BLaER1 (cell line): ENCODE measurements at regions not wholly inside any gene's neighbourhood (a gene's known extent, or its start where the extent isn't known, plus 50 kb on each side); places are given as distances from the start of the nearest gene placed in this dataset.
"Not testable (repeated sequence)": the region's sequence is repeated elsewhere in the genome, so short reads cannot be mapped to it uniquely, and the experiment has no call there.

Source experiments
- H3K27ac ChIP-seq: shearing (Covaris generic); formaldehyde crosslinking; 2 replicates; pipeline ENCODE4 v1.8.1; 2022
- H3K27me3 ChIP-seq: shearing (Covaris generic); formaldehyde crosslinking; 2 replicates; pipeline ENCODE4 v1.8.1; 2022
- H3K36me3 ChIP-seq: shearing (Covaris generic); formaldehyde crosslinking; 2 replicates; pipeline ENCODE4 v1.8.1; 2022
- H3K4me1 ChIP-seq: shearing (Covaris generic); formaldehyde crosslinking; 2 replicates; pipeline ENCODE4 v1.8.1; 2022
- H3K4me2 ChIP-seq: shearing (Covaris generic); formaldehyde crosslinking; 2 replicates; pipeline ENCODE4 v1.8.1; 2022
- H3K4me3 ChIP-seq: shearing (Covaris generic); formaldehyde crosslinking; 2 replicates; pipeline ENCODE4 v1.8.1; 2022
- H3K9ac ChIP-seq: shearing (Covaris generic); formaldehyde crosslinking; 2 replicates; pipeline ENCODE4 v1.8.1; 2022
- H3K9me3 ChIP-seq: shearing (Covaris generic); formaldehyde crosslinking; 2 replicates; pipeline ENCODE4 v1.8.1; 2022
- H4K20me1 ChIP-seq: shearing (Covaris generic); formaldehyde crosslinking; 2 replicates; pipeline ENCODE4 v1.8.1; 2022
- Cebpa-rat ChIP-seq: shearing (Covaris generic); IDR thresholded peaks from 2 replicates; pipeline ENCODE4 v1.8.1; 2022

DNA sequence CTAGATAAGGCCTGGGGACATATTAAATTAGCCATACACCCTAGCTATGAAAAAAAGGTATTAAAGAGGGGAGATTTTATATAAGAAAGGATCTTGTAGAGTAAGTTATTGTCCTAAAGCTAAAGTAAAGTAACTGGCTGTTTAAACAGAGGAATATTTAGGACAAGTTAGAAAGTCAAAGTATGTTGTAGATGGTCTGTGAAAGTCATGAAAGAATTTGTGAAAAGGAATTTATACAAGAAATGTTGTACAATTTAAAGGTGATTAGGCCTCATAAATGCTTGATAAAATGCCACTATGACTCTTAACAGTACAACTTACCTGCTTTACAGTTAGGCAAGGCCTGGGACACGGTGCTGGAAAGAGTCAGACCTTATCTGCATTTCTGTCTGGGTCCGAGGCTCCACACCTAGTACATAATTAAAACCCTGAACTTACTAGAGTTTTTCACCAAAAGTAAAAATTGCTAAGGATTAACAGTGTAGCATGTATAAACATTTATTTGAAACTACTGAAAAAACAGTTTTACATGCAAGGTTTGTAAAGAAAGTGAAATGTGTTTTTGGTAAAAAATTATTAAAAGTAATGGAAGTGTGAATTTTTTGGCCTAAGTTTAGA is 445.3 kb upstream of the TOM1L1 start:
- Histone ChIP-seq H3K27ac (no peak overlapping the region), H4K20me1 (no peaks in the 10 kb centered on the region), H3K36me3 (no peaks in the 10 kb centered on the region), H3K4me1 (no peaks in the 10 kb centered on the region), H3K4me2 (no peak overlapping the region), H3K9me3 (peaks cover 39% of the 10 kb centered on the region), H3K27me3 (no peaks in the 10 kb centered on the region), H3K9ac (no peak overlapping the region), H3K4me3 (no peak overlapping the region)
- no peak for TF ChIP-seq Cebpa-rat

DNA sequence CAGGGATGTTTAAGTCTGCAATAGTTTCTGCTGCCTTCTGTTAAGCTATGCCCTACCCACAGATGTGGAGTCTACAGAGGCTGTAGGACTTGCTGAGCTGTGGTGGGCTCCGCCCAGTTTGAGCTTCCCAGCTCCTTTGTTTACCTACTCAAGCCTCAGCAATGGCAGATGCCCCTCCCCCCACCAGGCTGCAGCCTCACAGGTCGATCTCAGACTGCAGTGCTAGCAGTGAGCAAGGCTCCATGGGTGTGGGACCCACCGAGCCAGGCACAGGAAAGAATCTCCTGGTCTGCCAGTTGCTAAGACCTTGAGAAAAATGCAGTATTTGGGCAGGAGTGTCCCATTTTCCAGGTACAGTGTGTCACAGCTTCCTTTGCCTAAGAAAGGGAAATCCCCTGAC is 435.2 kb upstream of the TOM1L1 start:
- not testable (repeated sequence) for H3K4me3 ChIP-seq, H3K9me3 ChIP-seq, H3K9ac ChIP-seq, H3K36me3 ChIP-seq, H3K4me1 ChIP-seq, H3K4me2 ChIP-seq, H3K27ac ChIP-seq, H4K20me1 ChIP-seq, H3K27me3 ChIP-seq

DNA sequence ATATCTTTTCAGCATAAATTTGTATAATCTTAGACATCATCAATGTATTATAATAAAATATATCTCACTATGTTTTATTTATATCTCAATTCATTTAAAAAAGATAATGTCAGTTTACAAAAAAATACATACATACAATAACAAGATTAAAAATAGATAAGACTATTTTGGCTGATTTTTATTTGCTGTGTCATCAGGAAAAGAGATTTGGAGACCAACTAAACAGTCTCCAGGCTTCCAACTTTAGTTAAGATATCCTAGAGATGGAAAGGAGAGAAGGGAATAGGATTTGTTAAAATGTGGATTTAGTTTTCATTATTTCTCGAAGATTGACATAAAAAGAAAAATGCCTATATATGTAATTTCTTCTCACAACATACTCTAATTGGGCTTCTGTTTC is 433.8 kb upstream of the TOM1L1 start:
- no peak overlapping the region for H3K4me3 ChIP-seq
- no peaks in the 10 kb centered on the region for H3K4me1 ChIP-seq
- no peak overlapping the region for H3K9ac ChIP-seq
- no peaks in the 10 kb centered on the region for H4K20me1 ChIP-seq
- H3K4me2 ChIP-seq: no peak overlapping the region
- no peak for TF ChIP-seq Cebpa-rat
- no peak overlapping the region for H3K27ac ChIP-seq
- H3K9me3 ChIP-seq: peaks cover 6% of the 10 kb centered on the region; the same call in 1 of the 2 replicates
- H3K36me3 ChIP-seq: no peaks in the 10 kb centered on the region
- no peaks in the 10 kb centered on the region for H3K27me3 ChIP-seq

DNA sequence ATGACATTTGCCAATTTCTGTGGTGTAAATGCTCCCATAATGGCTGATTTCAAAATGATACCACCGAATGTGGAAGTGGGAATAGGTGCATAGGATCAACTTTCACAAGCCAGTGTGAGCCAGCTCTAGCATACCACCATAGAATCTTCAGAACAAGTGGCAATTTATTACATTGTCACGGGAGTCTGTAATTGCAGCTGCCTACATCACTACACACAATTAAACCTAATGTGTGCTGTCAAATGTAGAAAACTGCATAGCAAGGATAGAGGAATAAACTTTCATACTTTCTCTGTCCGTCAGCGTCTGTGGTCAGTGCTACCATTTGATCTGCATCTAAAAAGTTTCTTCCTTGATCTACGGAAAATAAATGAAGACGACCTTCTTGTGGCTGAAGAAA is 417.8 kb upstream of the TOM1L1 start:
- no peak overlapping the region for H3K4me3 ChIP-seq
- no peaks in the 10 kb centered on the region for H4K20me1 ChIP-seq
- no peak for TF ChIP-seq Cebpa-rat
- H3K27me3 ChIP-seq: no peaks in the 10 kb centered on the region
- H3K9me3 ChIP-seq: no peaks in the 10 kb centered on the region
- no peak overlapping the region for H3K4me2 ChIP-seq
- no peaks in the 10 kb centered on the region for H3K4me1 ChIP-seq
- no peak overlapping the region for H3K9ac ChIP-seq
- H3K27ac ChIP-seq: no peak overlapping the region
- H3K36me3 ChIP-seq: no peaks in the 10 kb centered on the region

DNA sequence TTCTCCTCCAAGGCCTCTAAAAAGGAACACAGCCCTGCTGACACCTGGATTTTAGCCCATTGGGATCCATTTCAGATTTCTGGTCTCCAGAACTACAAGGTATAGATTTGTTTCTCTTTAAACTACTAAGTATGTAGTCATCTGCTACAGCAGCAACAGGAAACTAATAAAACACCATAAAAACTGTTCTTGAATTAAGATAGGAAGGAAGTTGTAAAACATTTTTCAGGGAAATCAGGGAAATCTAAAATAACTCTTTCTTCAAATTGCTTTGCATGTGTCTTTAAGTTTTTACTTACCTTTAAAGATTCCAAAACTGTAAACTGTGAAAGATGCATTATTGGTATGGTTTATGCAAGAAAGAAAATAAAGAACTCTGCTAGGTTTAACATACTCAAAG is 407.0 kb upstream of the TOM1L1 start:
- H3K4me2 ChIP-seq: no peak overlapping the region
- no peaks in the 10 kb centered on the region for H4K20me1 ChIP-seq
- no peaks in the 10 kb centered on the region for H3K27me3 ChIP-seq
- no peak overlapping the region for H3K27ac ChIP-seq
- no peak for TF ChIP-seq Cebpa-rat
- H3K4me3 ChIP-seq: no peak overlapping the region
- no peaks in the 10 kb centered on the region for H3K9me3 ChIP-seq
- no peak overlapping the region for H3K9ac ChIP-seq
- H3K4me1 ChIP-seq: no peaks in the 10 kb centered on the region
- H3K36me3 ChIP-seq: no peaks in the 10 kb centered on the region

DNA sequence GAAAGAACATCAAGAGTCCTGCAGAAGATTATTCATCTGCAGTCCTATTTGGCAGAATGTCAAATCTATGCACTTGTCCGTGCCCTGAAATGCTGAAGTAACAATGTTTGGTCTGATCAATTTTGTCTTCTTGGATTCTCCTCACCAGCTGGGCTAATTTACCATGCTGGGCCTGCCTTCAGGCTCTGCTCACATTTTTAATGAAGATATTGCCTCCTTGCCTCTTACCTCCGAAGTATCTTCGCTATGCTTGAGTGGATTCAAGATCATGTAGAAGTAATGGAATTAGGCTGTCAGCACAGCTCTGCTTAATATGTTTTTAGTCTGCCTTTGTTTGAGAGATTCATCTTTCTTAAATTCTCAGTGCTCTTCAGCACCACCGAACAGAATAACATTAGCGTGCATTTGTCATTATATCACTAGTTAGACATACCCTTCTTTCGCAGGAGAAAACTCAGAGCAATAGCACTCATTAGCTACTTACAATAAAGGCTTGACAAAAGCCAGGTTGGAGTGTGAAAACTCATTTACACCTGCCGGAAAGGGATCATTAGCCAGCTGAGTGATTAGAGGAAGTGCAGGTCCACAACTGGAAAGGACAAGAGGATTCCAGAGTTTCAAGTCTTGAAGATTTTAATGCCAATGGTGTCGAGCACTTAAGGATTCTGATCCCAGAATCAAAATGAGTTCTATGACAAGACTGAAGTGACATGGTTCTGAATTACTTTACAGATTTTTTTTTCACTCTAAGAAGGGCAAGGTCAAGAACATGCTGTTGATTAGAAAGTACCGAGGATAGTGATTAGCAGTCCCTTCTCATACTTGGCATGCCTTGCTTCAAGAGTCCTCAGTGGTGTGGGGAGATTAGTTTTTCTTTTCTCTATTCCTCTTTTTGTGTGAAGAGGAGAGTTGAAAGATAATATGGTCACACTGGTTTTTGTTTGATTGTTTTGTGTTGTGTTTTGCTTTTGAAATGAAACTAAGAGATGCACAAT is 405.6 kb upstream of the TOM1L1 start:
- Histone ChIP-seq H3K27me3 (no peaks in the 10 kb centered on the region), H3K9ac (no peak overlapping the region), H4K20me1 (no peaks in the 10 kb centered on the region), H3K4me1 (no peaks in the 10 kb centered on the region), H3K27ac (no peak overlapping the region), H3K9me3 (no peaks in the 10 kb centered on the region), H3K4me2 (no peak overlapping the region), H3K36me3 (no peaks in the 10 kb centered on the region), H3K4me3 (no peak overlapping the region)
- TF ChIP-seq Cebpa-rat: no peak

DNA sequence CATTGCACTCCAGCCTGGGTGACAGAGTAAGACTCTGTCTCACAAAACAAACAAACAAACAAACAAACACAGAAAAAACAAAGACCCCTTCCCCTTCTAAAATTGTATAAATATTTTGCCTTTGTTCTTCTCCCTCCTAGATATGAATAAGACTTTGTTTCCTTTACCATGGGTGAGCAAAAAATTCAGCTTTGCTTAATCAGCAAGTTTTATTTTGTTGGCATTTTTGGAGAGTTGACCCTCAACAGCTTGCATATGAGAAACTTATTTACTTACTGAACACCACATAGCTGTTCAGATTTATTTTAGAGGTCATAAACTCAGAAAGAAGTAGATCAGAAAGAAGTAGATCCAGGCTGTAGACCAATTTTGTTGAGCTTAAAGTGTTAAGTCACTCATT is 395.2 kb upstream of the TOM1L1 start:
- TF ChIP-seq Cebpa-rat: no peak
- no peaks in the 10 kb centered on the region for H3K4me1 ChIP-seq
- no peak overlapping the region for H3K4me3 ChIP-seq
- H3K9me3 ChIP-seq: no peaks in the 10 kb centered on the region
- no peaks in the 10 kb centered on the region for H3K27me3 ChIP-seq
- H3K9ac ChIP-seq: no peak overlapping the region
- no peak overlapping the region for H3K4me2 ChIP-seq
- H4K20me1 ChIP-seq: no peaks in the 10 kb centered on the region
- H3K27ac ChIP-seq: no peak overlapping the region
- no peaks in the 10 kb centered on the region for H3K36me3 ChIP-seq

DNA sequence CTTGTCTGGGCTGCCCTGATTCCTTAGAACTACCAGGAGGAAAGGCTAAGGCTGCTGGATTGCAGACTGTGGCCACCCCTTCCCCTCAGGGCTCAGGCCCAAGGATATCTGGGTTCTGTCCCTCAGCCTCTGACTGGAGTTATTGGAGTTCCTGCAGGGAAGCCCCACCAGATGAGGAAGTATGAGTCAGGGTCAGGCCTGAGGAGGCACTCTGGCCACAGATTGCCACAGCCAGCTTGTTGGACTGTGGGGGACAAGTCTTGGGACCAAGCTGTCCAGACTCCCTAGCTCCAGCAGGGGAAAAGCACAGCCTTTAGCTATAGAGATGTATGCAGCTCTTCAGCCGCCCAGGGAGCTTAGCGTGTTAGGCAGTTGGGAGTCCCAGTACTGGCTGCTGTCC is 381.9 kb upstream of the TOM1L1 start:
- Histone ChIP-seq H3K36me3 (no peaks in the 10 kb centered on the region), H3K4me2 (no peak overlapping the region), H3K9me3 (no peaks in the 10 kb centered on the region), H3K4me1 (no peaks in the 10 kb centered on the region), H3K4me3 (no peak overlapping the region), H4K20me1 (no peaks in the 10 kb centered on the region), H3K27me3 (no peaks in the 10 kb centered on the region), H3K27ac (no peak overlapping the region), H3K9ac (no peak overlapping the region)
- TF ChIP-seq Cebpa-rat: no peak

DNA sequence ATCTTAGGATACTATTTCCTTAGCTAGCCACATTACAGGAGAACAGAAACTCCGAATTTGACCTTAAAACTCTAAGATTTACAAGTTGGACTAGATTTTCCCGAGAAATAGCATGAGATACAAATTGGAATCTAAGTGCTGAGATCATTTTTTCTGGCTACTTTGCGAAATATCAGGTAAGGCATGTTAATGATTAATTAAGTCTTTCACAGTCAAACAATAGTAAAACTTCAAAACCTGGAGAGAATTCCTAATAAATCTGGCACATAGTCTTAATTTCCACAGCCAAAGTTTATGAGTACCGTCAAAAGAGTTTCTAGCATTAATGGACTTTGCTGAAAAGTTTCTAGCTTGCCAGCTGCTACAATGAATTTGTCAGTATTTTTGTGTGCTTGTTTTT is 379.5 kb upstream of the TOM1L1 start:
- H3K9me3 ChIP-seq: no peaks in the 10 kb centered on the region

DNA sequence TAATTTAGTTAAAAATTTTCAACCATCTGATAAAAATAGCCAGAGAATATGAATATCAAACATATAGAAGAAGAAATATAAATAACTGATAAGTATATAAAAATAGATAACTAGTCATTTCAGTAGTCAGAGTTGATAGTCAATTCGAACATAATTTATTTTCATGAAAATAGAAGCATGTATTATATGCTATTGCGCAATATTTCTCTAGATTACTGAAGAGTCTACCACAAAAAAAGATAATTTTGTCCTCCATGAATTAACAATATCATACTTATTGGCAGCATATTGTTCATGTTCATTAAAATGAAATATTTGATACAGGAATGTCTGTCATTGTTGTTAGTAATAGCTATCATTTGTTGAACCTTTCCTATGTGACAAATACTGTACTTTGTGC is 376.2 kb upstream of the TOM1L1 start:
- TF ChIP-seq Cebpa-rat: peak; percentile 88; the same call in 1 of the 2 replicates
- H3K27ac ChIP-seq: no peak overlapping the region
- no peaks in the 10 kb centered on the region for H3K4me1 ChIP-seq
- H3K9ac ChIP-seq: no peak overlapping the region
- H4K20me1 ChIP-seq: no peaks in the 10 kb centered on the region
- H3K4me3 ChIP-seq: no peak overlapping the region
- no peak overlapping the region for H3K4me2 ChIP-seq
- no peaks in the 10 kb centered on the region for H3K36me3 ChIP-seq
- no peaks in the 10 kb centered on the region for H3K27me3 ChIP-seq
- no peaks in the 10 kb centered on the region for H3K9me3 ChIP-seq

More for the DNA sequence above, 379.5 kb upstream of the TOM1L1 start:
- Histone ChIP-seq H3K36me3 (no peaks in the 10 kb centered on the region), H3K27ac (no peak overlapping the region), H3K4me2 (no peak overlapping the region), H3K4me1 (no peaks in the 10 kb centered on the region), H3K9ac (no peak overlapping the region), H3K27me3 (no peaks in the 10 kb centered on the region), H3K4me3 (no peak overlapping the region), H4K20me1 (no peaks in the 10 kb centered on the region)
- TF ChIP-seq Cebpa-rat: no peak
